KMS-11 (cell line): ENCODE measurements at regions not wholly inside any gene's neighbourhood (a gene's known extent, or its start where the extent isn't known, plus 50 kb on each side); places are given as distances from the start of the nearest gene placed in this dataset.

ENCODE experiments used
- H2AFZ ChIP-seq: fragments of 200-600 bp; sonication (generic); 2 replicates; pipeline ENCODE4 v1.6.1; 2016; ENCODE audit warnings: antibody characterized with exemption, mixed run types, low read depth
- H3K27ac ChIP-seq: fragments of 200-600 bp; sonication (generic); 2 replicates; pipeline ENCODE4 v1.6.1; 2016; ENCODE audit warnings: mild to moderate bottlenecking, mixed run types
- H3K27me3 ChIP-seq: fragments of 200-600 bp; sonication (generic); 2 replicates; pipeline ENCODE4 v1.6.1; 2017; ENCODE audit warnings: mild to moderate bottlenecking, low read depth, mixed run types, moderate library complexity; ENCODE audit not compliant: insufficient read depth
- H3K36me3 ChIP-seq: fragments of 200-600 bp; sonication (generic); 2 replicates; pipeline ENCODE4 v1.6.1; 2017; ENCODE audit warnings: mild to moderate bottlenecking, mixed run types; ENCODE audit not compliant: insufficient read depth
- H3K4me1 ChIP-seq: fragments of 200-600 bp; sonication (generic); 2 replicates; pipeline ENCODE4 v1.6.1; 2016; ENCODE audit warnings: mild to moderate bottlenecking, low read depth, mixed run types; ENCODE audit not compliant: poor library complexity, severe bottlenecking
- H3K4me2 ChIP-seq: fragments of 200-600 bp; sonication (generic); 2 replicates; pipeline ENCODE4 v1.7.0; 2016; ENCODE audit warnings: mild to moderate bottlenecking, mixed run types
- H3K4me3 ChIP-seq: fragments of 200-600 bp; sonication (generic); IDR thresholded peaks from 2 replicates; pipeline ENCODE4 v1.6.1; 2017; ENCODE audit warnings: low read depth, low read length, mixed read lengths; ENCODE audit not compliant: insufficient read depth
- H3K79me2 ChIP-seq: fragments of 200-600 bp; sonication (generic); 2 replicates; pipeline ENCODE4 v1.6.1; 2016; ENCODE audit warnings: low read depth, mixed run types; ENCODE audit not compliant: insufficient read depth
- H3K9ac ChIP-seq: fragments of 200-600 bp; sonication (generic); 2 replicates; pipeline ENCODE4 v1.6.1; 2016; ENCODE audit warnings: mild to moderate bottlenecking, mixed run types
- H4K20me1 ChIP-seq: fragments of 200-600 bp; sonication (generic); 2 replicates; pipeline ENCODE4 v1.6.1; 2016; ENCODE audit warnings: mild to moderate bottlenecking, mixed run types; ENCODE audit not compliant: insufficient read depth
- TF ChIP-seq, protein P1 (sequence below): fragments of 200-600 bp; sonication (generic); conservative IDR thresholded peaks from 2 replicates; pipeline ENCODE4 v1.6.1; 2017; ENCODE audit warnings: low read depth, mild to moderate bottlenecking, antibody characterized with exemption, low read length, moderate library complexity, mixed read lengths

DNA sequence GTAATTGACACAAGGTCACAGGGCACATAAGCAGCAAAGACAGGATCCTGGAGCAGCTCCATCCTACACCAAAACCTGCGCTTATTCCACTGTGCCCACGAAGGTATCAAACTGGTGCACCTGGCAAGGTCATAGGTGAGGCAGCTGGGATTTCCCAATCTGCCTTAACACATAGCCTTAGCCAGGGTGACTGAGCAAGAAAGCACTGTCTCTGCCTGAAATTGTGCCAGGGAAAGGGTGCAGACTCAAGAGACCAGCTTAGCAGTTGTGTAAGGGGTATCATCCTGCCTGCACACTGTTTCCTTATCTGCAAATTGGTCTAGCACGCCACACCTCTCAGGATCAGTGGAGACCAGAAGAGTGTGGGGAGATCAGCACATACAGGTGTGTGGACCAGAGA, 82.8 kb downstream of the MAFB start:
- no peaks in the 10 kb centered on the region for H3K4me1 ChIP-seq
- no peak overlapping the region for H3K27ac ChIP-seq
- H3K36me3 ChIP-seq = no peaks in the 10 kb centered on the region
- H3K4me2 ChIP-seq = no peak overlapping the region
- H3K4me3 ChIP-seq = no peak overlapping the region
- H3K79me2 ChIP-seq = no peaks in the 10 kb centered on the region
- H4K20me1 ChIP-seq = no peaks in the 10 kb centered on the region
- no peaks in the 10 kb centered on the region for H3K27me3 ChIP-seq
- H2AFZ ChIP-seq = no peak overlapping the region
- H3K9ac ChIP-seq = no peak overlapping the region
- TF ChIP-seq, protein P1, sequence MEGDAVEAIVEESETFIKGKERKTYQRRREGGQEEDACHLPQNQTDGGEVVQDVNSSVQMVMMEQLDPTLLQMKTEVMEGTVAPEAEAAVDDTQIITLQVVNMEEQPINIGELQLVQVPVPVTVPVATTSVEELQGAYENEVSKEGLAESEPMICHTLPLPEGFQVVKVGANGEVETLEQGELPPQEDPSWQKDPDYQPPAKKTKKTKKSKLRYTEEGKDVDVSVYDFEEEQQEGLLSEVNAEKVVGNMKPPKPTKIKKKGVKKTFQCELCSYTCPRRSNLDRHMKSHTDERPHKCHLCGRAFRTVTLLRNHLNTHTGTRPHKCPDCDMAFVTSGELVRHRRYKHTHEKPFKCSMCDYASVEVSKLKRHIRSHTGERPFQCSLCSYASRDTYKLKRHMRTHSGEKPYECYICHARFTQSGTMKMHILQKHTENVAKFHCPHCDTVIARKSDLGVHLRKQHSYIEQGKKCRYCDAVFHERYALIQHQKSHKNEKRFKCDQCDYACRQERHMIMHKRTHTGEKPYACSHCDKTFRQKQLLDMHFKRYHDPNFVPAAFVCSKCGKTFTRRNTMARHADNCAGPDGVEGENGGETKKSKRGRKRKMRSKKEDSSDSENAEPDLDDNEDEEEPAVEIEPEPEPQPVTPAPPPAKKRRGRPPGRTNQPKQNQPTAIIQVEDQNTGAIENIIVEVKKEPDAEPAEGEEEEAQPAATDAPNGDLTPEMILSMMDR = no peak

GRCh38 chr20:40604416-40604815, 84.6 kb downstream of the MAFB start:
- TF ChIP-seq, protein P1 = no peak
- Histone ChIP-seq H3K9ac (no peak overlapping the region), H3K4me1 (no peaks in the 10 kb centered on the region), H3K27ac (no peak overlapping the region), H3K4me3 (no peak overlapping the region), H3K27me3 (no peaks in the 10 kb centered on the region), H3K79me2 (no peaks in the 10 kb centered on the region), H2AFZ (no peak overlapping the region), H4K20me1 (no peaks in the 10 kb centered on the region), H3K36me3 (no peaks in the 10 kb centered on the region), H3K4me2 (no peak overlapping the region)

DNA sequence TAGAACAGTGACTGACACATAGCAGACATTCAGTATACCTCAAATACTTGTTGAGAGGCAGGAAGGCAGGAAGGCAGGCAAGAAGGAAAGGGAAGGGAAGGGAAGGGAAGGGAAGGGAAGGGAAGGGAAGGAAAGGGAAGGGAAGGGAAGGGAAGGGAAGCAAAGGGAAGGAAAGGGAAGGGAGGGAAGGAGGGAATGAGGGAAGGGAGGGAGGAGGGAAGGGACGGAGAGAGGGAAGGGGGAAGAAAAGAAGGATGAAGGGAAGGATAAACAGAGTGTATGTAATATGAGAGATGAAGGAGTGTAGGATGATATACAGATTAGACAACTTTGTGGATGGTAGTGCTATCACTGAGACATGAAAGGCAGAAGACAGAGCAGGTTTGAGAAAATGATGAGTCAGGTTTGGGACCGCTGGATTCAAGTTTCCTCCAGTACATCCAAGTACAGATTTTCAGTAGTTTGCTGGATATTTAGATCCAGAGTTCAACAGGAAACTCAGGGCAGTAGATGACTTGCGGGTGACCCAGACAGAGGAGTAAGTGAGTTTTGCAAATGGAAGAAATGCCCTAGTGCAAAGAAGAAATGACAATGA, 85.9 kb downstream of the MAFB start:
- Histone ChIP-seq H3K27me3 (no peaks in the 10 kb centered on the region), H3K4me3 (no peak overlapping the region), H3K27ac (no peak overlapping the region), H3K4me2 (no peak overlapping the region), H2AFZ (no peak overlapping the region), H3K9ac (no peak overlapping the region), H3K79me2 (no peaks in the 10 kb centered on the region), H3K36me3 (no peaks in the 10 kb centered on the region), H4K20me1 (no peaks in the 10 kb centered on the region), H3K4me1 (no peaks in the 10 kb centered on the region)
- TF ChIP-seq, protein P1 = no peak

- H3K79me2 ChIP-seq = no peaks in the 10 kb centered on the region
- H3K36me3 ChIP-seq = no peaks in the 10 kb centered on the region
- no peaks in the 10 kb centered on the region for H3K27me3 ChIP-seq
- no peak overlapping the region for H2AFZ ChIP-seq
- H3K4me2 ChIP-seq = no peak overlapping the region
- H3K9ac ChIP-seq = no peak overlapping the region
- TF ChIP-seq, protein P1 = no peak
- H3K4me1 ChIP-seq = no peaks in the 10 kb centered on the region
- no peak overlapping the region for H3K27ac ChIP-seq
- H3K4me3 ChIP-seq = no peak overlapping the region
- no peaks in the 10 kb centered on the region for H4K20me1 ChIP-seq
These were observed 86.7 kb downstream of the MAFB start for GRCh38 chr20:40602381-40602780.
